GM12865 (cell line): ENCODE measurements at regions not wholly inside any gene's neighbourhood (a gene's known extent, or its start where the extent isn't known, plus 50 kb on each side); places are given as distances from the start of the nearest gene placed in this dataset.
A peak's percentile ranks its signal among the peaks of the same experiment; 100 is the strongest.

ENCODE experiments used
- DNase-seq: peaks from one replicate; pipeline ENCODE4 v3.0.0; 2010; ENCODE audit warnings: low read depth
- H3K4me3 ChIP-seq: 2 replicates; pipeline ENCODE4 v1.5.1; 2011; ENCODE audit warnings: mild to moderate bottlenecking, low read depth, low read length, control low read depth
- CTCF ChIP-seq: IDR thresholded peaks from 2 replicates; pipeline ENCODE4 v1.5.1; 2011; ENCODE audit warnings: low read length, control low read depth, low read depth, inconsistent platforms; ENCODE audit not compliant: insufficient read depth; ENCODE audit errors: missing control alignments

GRCh38 chr14:58875613-58876012 lies 237.9 kb downstream of the DACT1 start:
- H3K4me3 ChIP-seq, result no peak overlapping the region
- DNase-seq, result no peak
- no peak for TF ChIP-seq CTCF

- DNase-seq, result no peak
- no peak overlapping the region for H3K4me3 ChIP-seq
- no peak for TF ChIP-seq CTCF
Observed at GRCh38 chr14:58876608-58877007, 238.8 kb downstream of the DACT1 start.

GRCh38 chr14:58878439-58879139 lies 240.8 kb downstream of the DACT1 start:
- DNase-seq, result no peak
- TF ChIP-seq CTCF, result no peak
- H3K4me3 ChIP-seq, result no peak overlapping the region

GRCh38 chr14:58881433-58881832 lies 243.7 kb downstream of the DACT1 start:
- no peak for DNase-seq
- H3K4me3 ChIP-seq, result no peak overlapping the region
- no peak for TF ChIP-seq CTCF

GRCh38 chr14:58882577-58883018 lies 244.8 kb downstream of the DACT1 start:
- no peak for DNase-seq
- no peak for TF ChIP-seq CTCF
- no peak overlapping the region for H3K4me3 ChIP-seq

GRCh38 chr14:58884442-58884841 lies 246.7 kb downstream of the DACT1 start:
- TF ChIP-seq CTCF, result peak; percentile 21
- no peak overlapping the region for H3K4me3 ChIP-seq
- peak; percentile 5 for DNase-seq

- no peak for DNase-seq
- TF ChIP-seq CTCF, result no peak
- H3K4me3 ChIP-seq, result no peak overlapping the region
Observed at GRCh38 chr14:58887931-58888330, 250.2 kb downstream of the DACT1 start.
